ENCODE measurements at regions not wholly inside any gene's neighbourhood (a gene's known extent, or its start where the extent isn't known, plus 50 kb on each side); places are given as distances from the start of the nearest gene placed in this dataset.
"Not testable (repeated sequence)": the region's sequence is repeated elsewhere in the genome, so short reads cannot be mapped to it uniquely, and the experiment has no call there.

GRCh38 chr6:55047451-55048044 is 126.8 kb upstream of the HCRTR2 start:
- DNase-seq (ENCODE audit: low spot score): no peak
- intact Hi-C loops (cut with DNase I): no loop called here

- no peak for DNase-seq (ENCODE audit: low spot score)
- intact Hi-C loops (cut with DNase I): no loop called here
These were observed 124.4 kb upstream of the HCRTR2 start for GRCh38 chr6:55049866-55050265.

GRCh38 chr6:55052846-55053245 is 121.5 kb upstream of the HCRTR2 start:
- intact Hi-C loops (cut with DNase I): no loop called here
- DNase-seq (ENCODE audit: low spot score): no peak

- no peak for DNase-seq (ENCODE audit: low spot score)
These were observed 115.6 kb upstream of the HCRTR2 start for GRCh38 chr6:55058682-55059081.

GRCh38 chr6:55064711-55065420 is 109.4 kb upstream of the HCRTR2 start:
- intact Hi-C loops (cut with DNase I): no loop called here
- DNase-seq (ENCODE audit: low spot score): no peak

More at GRCh38 chr6:55058682-55059081, 115.6 kb upstream of the HCRTR2 start:
- intact Hi-C loops (cut with DNase I): no loop called here

- intact Hi-C loops (cut with DNase I): no loop called here
- DNase-seq (ENCODE audit: low spot score): no peak
These were observed 105.1 kb upstream of the HCRTR2 start for GRCh38 chr6:55069132-55069781.

GRCh38 chr6:55082021-55082420 is 92.3 kb upstream of the HCRTR2 start:
- intact Hi-C loops (cut with DNase I): no loop called here
- DNase-seq (ENCODE audit: low spot score): no peak

GRCh38 chr6:55088011-55088410 is 86.3 kb upstream of the HCRTR2 start:
- intact Hi-C loops (cut with DNase I); DNase-seq (ENCODE audit: low spot score): not testable (repeated sequence)

GRCh38 chr6:55088902-55089301 is 85.4 kb upstream of the HCRTR2 start:
- intact Hi-C loops (cut with DNase I): no loop called here
- no peak for DNase-seq (ENCODE audit: low spot score)

GRCh38 chr6:55089325-55089724 is 85.0 kb upstream of the HCRTR2 start:
- intact Hi-C loops (cut with DNase I): no loop called here
- no peak for DNase-seq (ENCODE audit: low spot score)

- DNase-seq (ENCODE audit: low spot score): no peak
- intact Hi-C loops (cut with DNase I): no loop called here
These were observed 73.6 kb upstream of the HCRTR2 start for GRCh38 chr6:55100686-55101085.

- intact Hi-C loops (cut with DNase I): no loop called here
These were observed 73.2 kb upstream of the HCRTR2 start for GRCh38 chr6:55101157-55101556.

GRCh38 chr6:55108134-55109130 is 65.9 kb upstream of the HCRTR2 start:
- intact Hi-C loops (cut with DNase I): no loop called here
- peak; percentile 48 for DNase-seq (ENCODE audit: low spot score)

More at GRCh38 chr6:55101157-55101556, 73.2 kb upstream of the HCRTR2 start:
- no peak for DNase-seq (ENCODE audit: low spot score)

- DNase-seq (ENCODE audit: low spot score): no peak
- intact Hi-C loops (cut with DNase I): no loop called here
These were observed 57.0 kb upstream of the HCRTR2 start for GRCh38 chr6:55117267-55117666.

- DNase-seq (ENCODE audit: low spot score); intact Hi-C loops (cut with DNase I): not testable (repeated sequence)
These were observed 50.1 kb upstream of the HCRTR2 start for GRCh38 chr6:55124241-55124640.
